DND-41 (cell line): ENCODE measurements at regions not wholly inside any gene's neighbourhood (a gene's known extent, or its start where the extent isn't known, plus 50 kb on each side); places are given as distances from the start of the nearest gene placed in this dataset.

Experiments
- ATAC-seq: fragments of 200-7000 bp; cut with Tn5 transposase; 3 replicates; pipeline ENCODE4 v1.9.1; 2021; ENCODE audit warnings: low read depth; ENCODE audit not compliant: insufficient read depth
- DNase-seq: peaks from one replicate; pipeline ENCODE4 v3.0.0-alpha.2; 2020
- H2AFZ ChIP-seq: 2 replicates; pipeline ENCODE4 v1.6.0; 2012; ENCODE audit warnings: low read depth, low read length
- H3K27ac ChIP-seq: 2 replicates; pipeline ENCODE4 v1.5.1; 2012; ENCODE audit warnings: low read length, inconsistent platforms
- H3K27me3 ChIP-seq: fragments of 200-600 bp; sonication (generic); 2 replicates; pipeline ENCODE4 v1.6.0; 2012; ENCODE audit warnings: low read length, mild to moderate bottlenecking, inconsistent platforms; ENCODE audit not compliant: insufficient read depth, poor library complexity
- H3K36me3 ChIP-seq: 2 replicates; pipeline ENCODE4 v1.5.1; 2012; ENCODE audit warnings: low read length, inconsistent platforms; ENCODE audit not compliant: insufficient read depth
- H3K4me1 ChIP-seq: 2 replicates; pipeline ENCODE4 v1.5.1; 2012; ENCODE audit warnings: mild to moderate bottlenecking, low read length; ENCODE audit not compliant: insufficient read depth
- H3K4me2 ChIP-seq: 2 replicates; pipeline ENCODE4 v1.6.0; 2012; ENCODE audit warnings: mild to moderate bottlenecking, moderate library complexity, low read length, inconsistent platforms; ENCODE audit not compliant: insufficient read depth
- H3K4me3 ChIP-seq, 2 experiments: fragments of 200-600 bp in 1 of 2; shearing (Covaris generic) in 1 of 2; 2 replicates each; pipeline ENCODE4 v1.5.1; 2012 to 2016; ENCODE audit warnings: inconsistent platforms in 2 of 2, low read length in 2 of 2, mild to moderate bottlenecking in 2 of 2, low read depth in 1 of 2, moderate library complexity in 1 of 2
- H3K79me2 ChIP-seq: 2 replicates; pipeline ENCODE4 v1.6.0; 2012; ENCODE audit warnings: low read length, inconsistent platforms; ENCODE audit not compliant: insufficient read depth
- H3K9ac ChIP-seq: 2 replicates; pipeline ENCODE4 v1.6.0; 2012; ENCODE audit warnings: low read depth, mild to moderate bottlenecking, inconsistent platforms, low read length, moderate library complexity
- H3K9me3 ChIP-seq: 2 replicates; pipeline ENCODE4 v1.5.1; 2012; ENCODE audit warnings: low read length, moderate library complexity, mild to moderate bottlenecking, inconsistent platforms; ENCODE audit not compliant: insufficient read depth, severe bottlenecking
- H4K20me1 ChIP-seq: 2 replicates; pipeline ENCODE4 v1.6.0; 2012; ENCODE audit warnings: low read length; ENCODE audit not compliant: insufficient read depth
- EZH2 ChIP-seq: IDR thresholded peaks from 3 replicates; pipeline ENCODE4 v1.6.1; 2012; ENCODE audit warnings: borderline replicate concordance, low read depth, mild to moderate bottlenecking, moderate library complexity, low read length, inconsistent platforms; ENCODE audit not compliant: severe bottlenecking
- TF ChIP-seq, protein P1 (sequence below): IDR thresholded peaks from 2 replicates; pipeline ENCODE4 v1.5.1; 2012; ENCODE audit warnings: borderline replicate concordance, low read length, moderate library complexity, mild to moderate bottlenecking; ENCODE audit not compliant: poor library complexity, severe bottlenecking; ENCODE audit errors: extremely low read depth

GRCh38 chr20:40589581-40589980, 99.5 kb downstream of the MAFB start:
- no peak overlapping the region for H3K9ac ChIP-seq
- H3K4me1 ChIP-seq = no peaks in the 10 kb centered on the region
- no peak for TF ChIP-seq EZH2
- TF ChIP-seq, protein P1, sequence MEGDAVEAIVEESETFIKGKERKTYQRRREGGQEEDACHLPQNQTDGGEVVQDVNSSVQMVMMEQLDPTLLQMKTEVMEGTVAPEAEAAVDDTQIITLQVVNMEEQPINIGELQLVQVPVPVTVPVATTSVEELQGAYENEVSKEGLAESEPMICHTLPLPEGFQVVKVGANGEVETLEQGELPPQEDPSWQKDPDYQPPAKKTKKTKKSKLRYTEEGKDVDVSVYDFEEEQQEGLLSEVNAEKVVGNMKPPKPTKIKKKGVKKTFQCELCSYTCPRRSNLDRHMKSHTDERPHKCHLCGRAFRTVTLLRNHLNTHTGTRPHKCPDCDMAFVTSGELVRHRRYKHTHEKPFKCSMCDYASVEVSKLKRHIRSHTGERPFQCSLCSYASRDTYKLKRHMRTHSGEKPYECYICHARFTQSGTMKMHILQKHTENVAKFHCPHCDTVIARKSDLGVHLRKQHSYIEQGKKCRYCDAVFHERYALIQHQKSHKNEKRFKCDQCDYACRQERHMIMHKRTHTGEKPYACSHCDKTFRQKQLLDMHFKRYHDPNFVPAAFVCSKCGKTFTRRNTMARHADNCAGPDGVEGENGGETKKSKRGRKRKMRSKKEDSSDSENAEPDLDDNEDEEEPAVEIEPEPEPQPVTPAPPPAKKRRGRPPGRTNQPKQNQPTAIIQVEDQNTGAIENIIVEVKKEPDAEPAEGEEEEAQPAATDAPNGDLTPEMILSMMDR = no peak
- no peaks in the 10 kb centered on the region for H4K20me1 ChIP-seq
- ATAC-seq = no peak
- H3K4me2 ChIP-seq = no peak overlapping the region
- peaks cover 3% of the 10 kb centered on the region for H3K27me3 ChIP-seq
- H3K9me3 ChIP-seq = no peaks in the 10 kb centered on the region
- H3K27ac ChIP-seq = no peak overlapping the region
- H2AFZ ChIP-seq = no peak overlapping the region
- no peak overlapping the region for H3K4me3 ChIP-seq
- H3K36me3 ChIP-seq = no peaks in the 10 kb centered on the region
- no peaks in the 10 kb centered on the region for H3K79me2 ChIP-seq
- DNase-seq = no peak

- no peak overlapping the region for H2AFZ ChIP-seq
Measured at GRCh38 chr20:40588891-40589290, 100.1 kb downstream of the MAFB start.

GRCh38 chr20:40587038-40587437, 102.0 kb downstream of the MAFB start:
- no peak overlapping the region for H3K27ac ChIP-seq
- no peaks in the 10 kb centered on the region for H3K36me3 ChIP-seq
- H3K4me1 ChIP-seq = no peaks in the 10 kb centered on the region
- H3K4me2 ChIP-seq = no peak overlapping the region
- no peaks in the 10 kb centered on the region for H4K20me1 ChIP-seq
- H3K27me3 ChIP-seq = no peaks in the 10 kb centered on the region
- no peak for TF ChIP-seq EZH2
- TF ChIP-seq, protein P1 = no peak
- ATAC-seq (no peak), DNase-seq (no peak)
- H3K79me2 ChIP-seq = no peaks in the 10 kb centered on the region
- H3K9ac ChIP-seq = no peak overlapping the region
- H3K4me3 ChIP-seq = no peak overlapping the region
- H2AFZ ChIP-seq = no peak overlapping the region
- no peaks in the 10 kb centered on the region for H3K9me3 ChIP-seq

More at GRCh38 chr20:40588891-40589290, 100.1 kb downstream of the MAFB start:
- no peaks in the 10 kb centered on the region for H3K4me1 ChIP-seq
- no peak overlapping the region for H3K9ac ChIP-seq
- DNase-seq (no peak), ATAC-seq (no peak)
- no peak overlapping the region for H3K4me3 ChIP-seq
- H3K27ac ChIP-seq = no peak overlapping the region
- no peaks in the 10 kb centered on the region for H3K36me3 ChIP-seq
- no peak for TF ChIP-seq EZH2
- TF ChIP-seq, protein P1 = no peak
- peaks cover 3% of the 10 kb centered on the region for H3K27me3 ChIP-seq
- no peaks in the 10 kb centered on the region for H3K9me3 ChIP-seq
- H3K79me2 ChIP-seq = no peaks in the 10 kb centered on the region
- no peaks in the 10 kb centered on the region for H4K20me1 ChIP-seq
- H3K4me2 ChIP-seq = no peak overlapping the region
